Breast epithelium (tissue), 3 donors: ENCODE measurements at regions not wholly inside any gene's neighbourhood (a gene's known extent, or its start where the extent isn't known, plus 50 kb on each side); places are given as distances from the start of the nearest gene placed in this dataset.

Experiments
- CTCF ChIP-seq, 3 donors: fragments of 450-650 bp; IDR thresholded peaks; one replicate each; pipeline ENCODE4 v1.5.1; 2016 to 2017; ENCODE audit warnings: antibody characterized with exemption in 3 of 3, mild to moderate bottlenecking in 3 of 3, moderate library complexity in 3 of 3
- POLR2A ChIP-seq: fragments of 450-650 bp; IDR thresholded peaks from one replicate; pipeline ENCODE4 v1.6.1; 2016; ENCODE audit warnings: antibody characterized with exemption, mild to moderate bottlenecking, moderate library complexity

- no peak for TF ChIP-seq CTCF (IDR thresholded peaks at IDR 0.05)
- no peak for TF ChIP-seq POLR2A
Measured at GRCh38 chr5:108516785-108517184, 134.9 kb upstream of the FBXL17 start.
